ENCODE measurements at regions not wholly inside any gene's neighbourhood (a gene's known extent, or its start where the extent isn't known, plus 50 kb on each side); places are given as distances from the start of the nearest gene placed in this dataset.

DNA sequence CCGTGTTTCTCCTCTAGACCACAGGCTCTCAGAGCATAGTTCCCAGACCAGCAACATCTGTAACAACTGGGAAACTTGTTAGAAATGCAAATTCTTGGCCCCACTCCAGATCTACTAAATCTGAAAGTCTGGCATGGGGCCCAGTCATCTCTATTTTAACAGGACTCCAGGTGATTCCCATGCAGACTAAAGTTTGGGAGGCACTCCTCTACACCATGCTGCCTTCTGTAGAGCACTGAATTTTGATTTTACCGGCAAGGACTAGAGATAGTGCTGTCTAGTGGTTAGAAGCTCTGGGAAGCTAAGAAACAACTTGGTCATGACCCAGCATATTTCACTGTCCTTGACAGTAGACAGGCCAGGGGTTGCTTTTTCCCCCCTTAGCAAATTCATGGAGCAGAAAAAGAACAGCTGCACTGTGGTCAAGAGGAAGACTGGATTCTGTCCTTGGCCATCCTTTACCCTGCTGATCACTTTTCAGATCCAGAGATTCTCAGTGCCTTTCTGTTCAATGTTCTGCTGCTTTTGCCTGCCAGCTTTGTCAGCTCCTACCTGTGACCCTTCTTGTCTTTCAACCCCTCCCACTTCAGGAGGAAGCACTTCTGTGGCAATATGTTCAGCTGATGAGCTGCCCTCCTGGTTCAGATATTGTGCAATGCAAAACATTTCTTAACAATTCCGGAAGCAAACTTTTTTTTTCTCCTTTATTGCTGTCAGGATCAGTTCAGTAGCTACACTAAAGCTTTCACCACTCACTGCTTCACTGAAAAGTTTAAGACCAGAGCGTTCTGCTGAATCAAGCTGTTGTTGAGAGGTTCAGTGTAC lies 133.8 kb upstream of the NUDT4 start:
- peak overlapping the region; percentile 2 to 88 (median 64) for H3K4me3 Mint-ChIP-seq

DNA sequence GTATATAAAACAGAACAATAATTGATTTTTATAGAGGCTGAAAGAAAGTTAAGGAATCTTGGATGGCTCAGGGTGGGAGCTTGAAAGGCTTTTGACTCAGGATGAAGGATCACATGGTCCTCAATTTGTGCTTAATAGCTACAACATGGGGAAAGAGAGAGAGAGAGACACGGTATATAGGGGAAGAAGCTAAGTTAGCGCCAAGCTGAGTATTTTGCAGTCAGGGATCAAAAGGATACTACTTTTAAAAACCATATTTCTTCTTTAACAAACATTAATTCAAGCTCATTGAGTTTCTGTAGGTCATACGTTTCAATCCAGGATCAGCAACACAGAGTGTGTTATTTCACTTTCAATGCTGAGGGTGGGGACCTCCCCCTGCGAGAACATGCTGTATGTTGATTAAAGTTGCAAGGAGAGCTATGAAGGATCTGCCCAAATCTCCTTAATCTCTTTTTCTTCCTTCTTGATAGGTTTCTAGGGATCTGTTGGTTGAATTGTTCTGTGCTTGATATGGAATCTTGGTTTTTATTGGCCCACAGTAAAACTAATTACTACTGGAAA lies 133.1 kb upstream of the NUDT4 start:
- peak overlapping the region; percentile 72 to 96 (median 84) for H3K27ac Mint-ChIP-seq
- peak overlapping the region; percentile 2 to 88 (median 64) for H3K4me3 Mint-ChIP-seq
- ATAC-seq, result no peak
- H3K27me3 Mint-ChIP-seq, result no peaks in the 10 kb centered on the region
- H3K4me1 Mint-ChIP-seq, result peaks cover 15 to 70% (median 61%) of the 10 kb centered on the region in 4 donors
- no peaks in the 10 kb centered on the region for H3K36me3 Mint-ChIP-seq
- peaks cover 0 to 7% (median 3%) of the 10 kb centered on the region in 9 donors for H3K9me3 Mint-ChIP-seq
- POLR2A ChIA-PET, result interaction anchor here (0.9 to 1.9 kb wide), 3 partner anchors 50 to 223 kb away, joined by 3 to 11 read pairs (median 5); partner anchors contain the start of gene MRPL42
- no peak for DNase-seq

More for the DNA sequence above, 133.8 kb upstream of the NUDT4 start:
- ATAC-seq (peak; percentile 28 to 62), DNase-seq (peak in 5 of 10 donors; percentile 6 to 66 (median 9))
- POLR2A ChIA-PET, result interaction anchor here (0.9 to 1.9 kb wide), 3 partner anchors 49 to 223 kb away, joined by 3 to 11 read pairs (median 5); partner anchors contain the start of gene MRPL42
- Mint-ChIP-seq H3K27me3 (no peaks in the 10 kb centered on the region), H3K9me3 (peaks cover 0 to 11% (median 6%) of the 10 kb centered on the region in 9 donors), H3K27ac (peak overlapping the region; percentile 72 to 96 (median 84)), H3K4me1 (peaks cover 15 to 63% (median 54%) of the 10 kb centered on the region in 4 donors), H3K36me3 (no peaks in the 10 kb centered on the region)

DNA sequence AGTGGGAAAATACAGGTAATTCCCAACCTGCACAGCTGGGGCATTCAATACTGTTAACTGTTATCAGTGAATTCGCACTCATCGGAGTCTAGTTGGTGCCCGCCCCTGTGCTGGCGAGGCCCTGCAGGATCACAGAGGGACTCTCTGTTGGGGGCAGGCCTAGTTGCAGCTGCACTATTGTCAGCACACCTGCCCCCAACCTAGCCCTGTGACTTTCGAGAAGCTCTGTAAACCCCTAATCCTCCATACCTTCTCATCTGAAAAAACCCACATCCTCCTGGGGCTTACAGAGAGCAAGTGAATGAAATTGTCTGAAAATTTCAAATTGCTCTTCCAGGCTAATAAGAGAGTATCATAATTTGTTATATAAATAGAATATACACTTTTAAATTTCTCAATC lies 132.2 kb upstream of the NUDT4 start:
- POLR2A ChIA-PET, result interaction anchor here (1.4 to 1.9 kb wide), 2 partner anchors 51 to 134 kb away, joined by 3 to 11 read pairs; no protein-coding TSS in a partner anchor
- peaks cover 0 to under 1% (median 0%) of the 10 kb centered on the region in 9 donors for H3K9me3 Mint-ChIP-seq
- peak overlapping the region; percentile 60 to 88 (median 72) for H3K4me3 Mint-ChIP-seq
- no peaks in the 10 kb centered on the region for H3K36me3 Mint-ChIP-seq
- peaks cover 15 to 73% (median 64%) of the 10 kb centered on the region in 4 donors for H3K4me1 Mint-ChIP-seq
- H3K27ac Mint-ChIP-seq, result peak overlapping the region; percentile 56 to 96 (median 84)
- DNase-seq, result peak; percentile 13 to 83 (median 54)
- peak; percentile 97 to 99 for ATAC-seq
- H3K27me3 Mint-ChIP-seq, result no peaks in the 10 kb centered on the region

DNA sequence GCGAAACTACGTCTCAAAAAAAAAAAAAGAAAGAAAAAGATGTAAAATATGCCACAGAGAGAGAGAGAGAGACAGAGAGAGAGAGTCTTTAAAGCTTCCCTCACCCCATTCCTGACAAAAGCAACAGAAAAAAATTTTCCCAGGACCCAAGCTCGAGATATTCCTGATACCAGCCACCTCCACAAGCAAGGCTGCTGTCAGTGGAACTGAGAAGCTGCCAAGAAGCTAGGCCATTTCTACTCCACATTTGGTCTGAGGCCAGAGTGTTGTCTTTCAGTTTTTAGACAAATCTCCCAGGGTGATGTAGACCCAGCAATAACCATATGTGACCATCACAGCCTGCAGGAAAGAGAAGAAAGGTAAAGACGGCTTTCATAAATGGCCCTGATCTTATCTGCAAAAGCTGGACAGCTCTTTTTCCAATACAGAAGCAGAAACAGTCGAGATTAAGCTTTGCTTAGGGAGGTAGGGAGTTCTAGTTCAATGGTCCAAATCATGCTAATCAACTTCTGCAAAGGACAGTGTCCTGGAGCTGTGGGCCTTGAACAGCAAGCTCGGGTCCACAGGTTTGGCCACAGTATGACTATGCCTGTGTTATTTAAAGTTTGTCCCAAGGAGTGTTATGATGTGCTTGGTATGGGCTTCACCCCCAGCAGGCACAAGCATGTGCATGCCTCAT lies 130.3 kb upstream of the NUDT4 start:
- peaks cover 15 to 73% (median 64%) of the 10 kb centered on the region in 4 donors for H3K4me1 Mint-ChIP-seq
- DNase-seq, result no peak
- ATAC-seq, result no peak
- no peaks in the 10 kb centered on the region for H3K36me3 Mint-ChIP-seq
- no peaks in the 10 kb centered on the region for H3K27me3 Mint-ChIP-seq
- H3K9me3 Mint-ChIP-seq, result no peaks in the 10 kb centered on the region
- POLR2A ChIA-PET, result no interaction called here
- H3K27ac Mint-ChIP-seq, result peak overlapping the region in 2 of 10 donors; percentile 37 to 77
- H3K4me3 Mint-ChIP-seq, result no peak overlapping the region

DNA sequence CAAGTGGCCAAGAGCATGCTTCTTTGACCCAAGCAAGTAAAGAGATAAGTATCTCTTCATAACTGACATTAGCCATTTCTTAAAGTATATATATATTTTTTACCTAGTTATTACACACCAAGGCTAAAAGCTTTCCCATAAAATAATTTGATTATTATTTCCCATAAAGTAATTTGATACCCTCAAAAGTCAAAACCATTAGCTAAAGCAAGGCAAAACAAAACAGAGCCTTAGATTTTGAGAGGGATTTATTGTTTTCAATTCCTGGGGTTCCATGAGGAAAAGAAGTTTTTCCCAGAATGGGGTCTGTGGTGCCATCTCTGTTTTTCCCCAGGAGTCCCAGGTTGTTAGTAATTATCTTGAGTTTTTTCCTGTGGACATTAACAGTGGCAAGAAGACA lies 125.5 kb upstream of the NUDT4 start:
- no peak for DNase-seq
- Mint-ChIP-seq H3K27ac (no peak overlapping the region), H3K27me3 (no peaks in the 10 kb centered on the region), H3K36me3 (peaks cover 0 to 21% (median 15%) of the 10 kb centered on the region in 3 donors), H3K4me1 (peaks cover 0 to 27% (median 24%) of the 10 kb centered on the region in 4 donors), H3K9me3 (peaks cover 0 to 23% (median 16%) of the 10 kb centered on the region in 9 donors), H3K4me3 (no peak overlapping the region)
- ATAC-seq, result no peak
- POLR2A ChIA-PET, result no interaction called here

DNA sequence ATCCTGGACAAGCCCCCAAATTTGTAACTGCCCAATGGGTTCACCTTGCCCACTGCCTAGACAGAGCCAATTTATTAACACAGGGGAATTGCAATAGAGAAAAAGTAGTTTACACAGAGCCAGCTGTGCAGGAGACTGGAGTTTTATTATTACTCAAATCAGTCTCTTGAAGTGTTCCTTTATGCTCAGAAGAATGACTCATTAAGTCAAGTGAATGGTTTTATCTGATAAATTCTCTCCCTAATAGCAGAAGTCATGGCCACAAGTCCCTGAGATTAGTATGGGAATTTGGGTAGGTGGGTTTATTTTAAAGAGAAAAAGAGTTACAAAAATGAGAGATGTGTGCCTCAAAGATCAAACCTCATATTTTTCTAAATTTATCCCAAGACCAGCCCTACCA lies 122.8 kb upstream of the NUDT4 start:
- Mint-ChIP-seq H3K27me3 (no peaks in the 10 kb centered on the region), H3K27ac (no peak overlapping the region), H3K4me1 (peaks cover 0 to 2% (median under 1%) of the 10 kb centered on the region in 4 donors), H3K4me3 (no peak overlapping the region), H3K36me3 (peaks cover 0 to 21% (median 15%) of the 10 kb centered on the region in 3 donors), H3K9me3 (peaks cover 0 to 23% (median 16%) of the 10 kb centered on the region in 9 donors)
- POLR2A ChIA-PET, result no interaction called here
- ATAC-seq, result no peak
- DNase-seq, result no peak

DNA sequence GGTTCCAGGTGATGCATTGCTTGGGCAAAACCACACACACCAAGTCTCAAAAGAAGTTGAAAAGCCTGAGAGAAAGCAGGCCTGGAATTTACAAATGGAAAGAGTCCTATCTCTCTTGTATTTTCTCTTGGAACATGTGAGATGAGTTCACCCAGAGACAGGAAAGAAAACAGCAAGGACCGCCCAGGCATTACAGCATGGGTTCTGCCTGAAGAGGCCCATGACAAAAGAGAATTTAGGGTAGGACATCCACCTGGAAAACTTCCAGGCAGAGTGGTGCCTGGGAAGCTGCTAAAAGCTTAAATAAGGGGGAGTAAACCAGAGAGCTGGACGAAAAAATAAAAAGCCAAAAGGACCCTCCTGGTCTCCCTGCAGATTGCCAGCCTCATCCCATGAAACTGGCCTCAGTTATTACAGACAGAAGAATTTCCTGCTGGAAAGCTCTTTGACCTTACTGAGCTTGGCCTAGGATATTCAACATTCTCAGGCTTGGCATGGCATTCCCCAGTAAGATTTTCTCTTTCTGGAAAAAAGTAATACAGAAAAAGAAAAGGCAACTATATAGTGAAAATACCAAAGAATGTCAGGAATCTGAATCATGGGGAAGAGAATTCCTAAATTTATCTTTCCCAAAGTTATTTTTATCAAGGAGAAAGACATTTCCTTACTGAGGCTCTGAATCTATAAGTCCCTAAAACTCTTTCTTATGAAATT lies 121.3 kb upstream of the NUDT4 start:
- no peak overlapping the region for H3K4me3 Mint-ChIP-seq
- no peak overlapping the region for H3K27ac Mint-ChIP-seq
- no peaks in the 10 kb centered on the region for H3K27me3 Mint-ChIP-seq
- no peak for DNase-seq
- H3K9me3 Mint-ChIP-seq, result peaks cover 0 to 23% (median 16%) of the 10 kb centered on the region in 9 donors
- H3K36me3 Mint-ChIP-seq, result peaks cover 0 to 21% (median 15%) of the 10 kb centered on the region in 3 donors
- ATAC-seq, result no peak
- POLR2A ChIA-PET, result no interaction called here
- H3K4me1 Mint-ChIP-seq, result peaks cover 0 to 2% (median 0%) of the 10 kb centered on the region in 4 donors

DNA sequence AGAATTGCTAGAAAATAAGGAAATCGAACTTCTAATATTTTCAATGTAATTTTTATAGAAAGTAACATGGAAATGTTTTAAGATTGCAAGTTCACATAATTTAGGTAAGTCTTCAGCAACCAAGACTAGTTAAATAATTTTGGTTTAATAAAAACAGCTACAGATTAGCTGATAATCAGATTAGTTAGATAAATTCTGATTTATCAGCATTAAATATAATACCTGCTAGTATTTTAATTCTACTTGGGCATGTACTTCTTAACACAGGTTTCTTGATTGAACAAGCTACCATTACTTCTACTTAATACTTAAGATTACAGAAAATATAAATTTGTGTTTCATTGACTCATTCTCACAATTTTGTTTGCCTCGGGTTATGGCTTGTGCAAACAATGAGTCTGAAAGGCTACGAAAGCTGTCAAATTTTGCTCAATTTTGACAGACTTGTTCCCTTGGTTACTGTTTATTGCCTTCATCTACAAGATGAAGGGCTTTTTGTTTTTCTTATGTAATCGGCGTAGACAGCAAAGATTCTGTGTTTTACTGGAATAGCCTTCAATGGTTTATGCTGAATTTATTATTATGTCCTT lies 116.1 kb upstream of the NUDT4 start:
- POLR2A ChIA-PET, result no interaction called here
- H3K36me3 Mint-ChIP-seq, result no peaks in the 10 kb centered on the region
- no peak overlapping the region for H3K4me3 Mint-ChIP-seq

DNA sequence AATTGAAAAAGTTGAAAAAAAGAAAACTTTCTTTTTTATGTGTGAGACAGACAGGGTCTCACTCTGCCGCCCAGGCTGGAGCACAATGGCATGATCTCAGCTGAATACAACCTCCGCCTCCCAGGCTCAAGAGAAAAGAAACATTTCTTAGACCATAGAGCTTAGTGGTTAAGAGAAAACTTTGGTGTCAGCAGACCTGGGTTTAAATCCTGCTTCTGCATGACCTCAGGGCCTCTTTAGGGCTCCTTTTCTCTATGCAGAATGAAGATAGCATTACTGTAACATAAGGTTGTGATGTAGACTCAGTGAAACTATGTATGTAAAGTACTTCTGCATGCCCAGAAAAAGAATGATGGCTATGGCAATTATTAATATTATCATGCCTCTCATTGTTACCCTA lies 104.7 kb upstream of the NUDT4 start:
- H3K27ac Mint-ChIP-seq, result peak overlapping the region in 5 of 10 donors; percentile 2 to 48 (median 27)
- H3K27me3 Mint-ChIP-seq, result no peaks in the 10 kb centered on the region
- ATAC-seq, result no peak
- DNase-seq, result no peak
- H3K36me3 Mint-ChIP-seq, result peaks cover 0 to 3% (median 0%) of the 10 kb centered on the region in 3 donors
- peaks cover 0 to 16% (median 0%) of the 10 kb centered on the region in 9 donors for H3K9me3 Mint-ChIP-seq
- peaks cover 5 to 33% (median 21%) of the 10 kb centered on the region in 4 donors for H3K4me1 Mint-ChIP-seq
- H3K4me3 Mint-ChIP-seq, result peak overlapping the region in 1 of 10 donors; percentile 66
- POLR2A ChIA-PET, result no interaction called here

More for the DNA sequence above, 116.1 kb upstream of the NUDT4 start:
- Mint-ChIP-seq H3K4me1 (peaks cover 0 to 2% (median 0%) of the 10 kb centered on the region in 4 donors), H3K27me3 (no peaks in the 10 kb centered on the region), H3K27ac (no peak overlapping the region), H3K9me3 (no peaks in the 10 kb centered on the region)
- no peak for DNase-seq
- ATAC-seq, result no peak

DNA sequence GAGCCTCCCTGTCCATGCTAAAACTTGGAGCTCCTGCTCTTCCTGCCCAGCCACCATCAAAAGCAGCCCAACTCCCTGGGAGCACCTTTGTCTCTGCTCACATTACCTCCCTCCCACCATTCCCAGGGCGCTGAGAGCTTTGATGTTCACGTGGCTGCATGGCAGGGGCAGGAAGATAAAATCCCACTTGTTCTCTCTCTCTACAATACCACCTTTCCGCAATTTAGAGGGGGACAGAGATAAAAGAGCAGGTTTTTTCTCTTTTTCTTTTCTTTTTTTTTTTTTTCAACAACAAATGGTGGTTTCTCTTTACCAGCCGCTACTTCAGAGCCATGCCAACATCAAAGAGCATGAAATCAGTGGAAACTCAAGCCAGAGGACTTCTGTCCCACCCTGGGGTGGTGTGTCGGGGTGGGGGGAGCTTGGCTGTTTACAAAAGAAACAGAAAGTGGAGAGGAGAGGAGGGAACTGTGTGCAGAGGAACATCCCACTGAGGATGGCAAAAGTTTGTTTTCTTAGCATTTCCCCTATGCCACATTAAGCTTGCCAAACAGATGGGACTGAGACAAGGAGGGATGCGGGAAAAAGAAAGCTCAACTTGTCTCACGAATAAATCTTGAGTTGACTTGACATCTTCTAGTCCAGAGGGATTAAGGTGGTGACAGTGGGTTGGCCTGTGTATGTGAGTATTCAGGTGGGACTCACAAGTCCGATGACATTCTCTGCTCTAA lies 103.7 kb upstream of the NUDT4 start:
- Mint-ChIP-seq H3K4me1 (peaks cover 5 to 33% (median 21%) of the 10 kb centered on the region in 4 donors), H3K36me3 (peaks cover 0 to 3% (median 0%) of the 10 kb centered on the region in 3 donors), H3K4me3 (peak overlapping the region in 9 of 10 donors; percentile 25 to 82 (median 61)), H3K9me3 (peaks cover 0 to 16% (median 0%) of the 10 kb centered on the region in 9 donors), H3K27me3 (no peaks in the 10 kb centered on the region), H3K27ac (peak overlapping the region in 8 of 10 donors; percentile 13 to 89 (median 65))
- ATAC-seq, result peak; percentile 67 to 80
- POLR2A ChIA-PET, result no interaction called here
- DNase-seq, result peak in 4 of 10 donors; percentile 12 to 62 (median 24)

DNA sequence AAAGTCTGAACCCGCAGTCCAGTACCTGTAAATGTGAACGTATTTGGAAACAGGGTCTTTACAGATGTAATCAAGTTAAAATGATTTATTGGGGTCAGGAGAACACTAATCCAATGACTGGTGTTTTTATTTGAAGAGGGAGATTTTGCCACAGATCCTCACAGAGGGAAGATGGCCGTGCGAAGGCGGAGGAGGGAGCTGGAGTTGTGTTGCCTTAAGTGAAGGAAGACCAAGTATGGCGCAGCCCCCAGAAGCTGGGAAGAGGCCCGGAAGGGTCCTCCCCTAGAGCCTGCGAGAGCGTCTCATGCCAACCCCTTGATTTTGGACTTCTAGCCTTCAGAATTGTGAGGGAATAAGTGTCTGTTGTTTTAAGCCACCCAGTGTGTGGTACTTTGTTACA lies 102.8 kb upstream of the NUDT4 start:
- H3K36me3 Mint-ChIP-seq, result peaks cover 0 to 3% (median 0%) of the 10 kb centered on the region in 3 donors
- no peak for DNase-seq
- peak overlapping the region in 1 of 10 donors; percentile 61 for H3K4me3 Mint-ChIP-seq
- peaks cover 5 to 38% (median 21%) of the 10 kb centered on the region in 4 donors for H3K4me1 Mint-ChIP-seq
- H3K27me3 Mint-ChIP-seq, result no peaks in the 10 kb centered on the region
- no peak for ATAC-seq
- peaks cover 0 to 10% (median 0%) of the 10 kb centered on the region in 9 donors for H3K9me3 Mint-ChIP-seq
- POLR2A ChIA-PET, result no interaction called here
- H3K27ac Mint-ChIP-seq, result peak overlapping the region in 2 of 10 donors; percentile 23 to 76
